GM20000 (cell line): ENCODE measurements at regions not wholly inside any gene's neighbourhood (a gene's known extent, or its start where the extent isn't known, plus 50 kb on each side); places are given as distances from the start of the nearest gene placed in this dataset.

Experiments
- DNase-seq: peaks from one replicate; pipeline ENCODE4 v3.0.0; 2012; ENCODE audit warnings: low spot score
- CTCF ChIP-seq: IDR thresholded peaks from 2 replicates; pipeline ENCODE4 v1.5.1; 2012; ENCODE audit warnings: mild to moderate bottlenecking, control low read depth; ENCODE audit errors: extremely low read depth, missing control alignments

GRCh38 chr17:69828087-69828486 lies 246.9 kb upstream of the KCNJ16 start:
- TF ChIP-seq CTCF: no peak
- no peak for DNase-seq

- DNase-seq: no peak
- no peak for TF ChIP-seq CTCF
These were observed 240.5 kb upstream of the KCNJ16 start for GRCh38 chr17:69834494-69834893.

GRCh38 chr17:69851736-69852135 lies 223.3 kb upstream of the KCNJ16 start:
- no peak for TF ChIP-seq CTCF
- no peak for DNase-seq

GRCh38 chr17:69853541-69854224 lies 221.3 kb upstream of the KCNJ16 start:
- no peak for TF ChIP-seq CTCF
- DNase-seq: no peak

GRCh38 chr17:69854225-69854780 lies 220.7 kb upstream of the KCNJ16 start:
- no peak for TF ChIP-seq CTCF
- no peak for DNase-seq

- DNase-seq: no peak
- no peak for TF ChIP-seq CTCF
These were observed 218.1 kb upstream of the KCNJ16 start for GRCh38 chr17:69856946-69857345.

GRCh38 chr17:69857412-69857835 lies 217.6 kb upstream of the KCNJ16 start:
- TF ChIP-seq CTCF: no peak
- no peak for DNase-seq
